RCC 7860 (cell line): ENCODE measurements at regions not wholly inside any gene's neighbourhood (a gene's known extent, or its start where the extent isn't known, plus 50 kb on each side); places are given as distances from the start of the nearest gene placed in this dataset.

Experiments used
- DNase-seq: peaks from one replicate; pipeline ENCODE4 v3.0.0-alpha.2; 2015; ENCODE audit warnings: low spot score
- FAIRE-seq: peaks from 2 replicates; lab custom pipeline; 2012; peaks lifted over from hg19 to GRCh38; lab: Jason Lieb, UNC

- DNase-seq (no peak), FAIRE-seq (no peak)
These were observed 515.1 kb downstream of the OMA1 start for GRCh38 chr1:58031416-58031815.

- DNase-seq (no peak), FAIRE-seq (no peak)
These were observed 516.1 kb downstream of the OMA1 start for GRCh38 chr1:58030456-58030855.

DNA sequence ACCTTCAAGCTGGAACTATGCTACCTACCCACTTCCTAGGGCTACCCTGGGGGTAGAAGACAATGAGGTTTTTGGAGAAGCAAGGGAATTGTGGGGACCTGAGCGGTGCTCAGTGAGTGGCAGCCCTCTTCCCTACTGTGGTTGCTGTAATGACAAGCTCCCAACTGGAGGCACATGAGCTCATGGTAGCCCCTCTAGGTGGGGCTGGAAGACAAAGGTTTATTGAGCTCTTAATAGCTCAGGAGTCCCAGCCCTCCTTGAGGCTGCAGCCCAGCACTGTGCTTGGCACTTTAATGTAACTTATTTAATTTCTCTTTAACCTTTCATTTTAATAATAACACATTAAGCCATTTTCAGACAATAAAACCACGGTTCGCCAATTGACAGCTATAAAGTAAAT lies 528.9 kb downstream of the OMA1 start:
- no peak for DNase-seq
- FAIRE-seq: no peak

DNA sequence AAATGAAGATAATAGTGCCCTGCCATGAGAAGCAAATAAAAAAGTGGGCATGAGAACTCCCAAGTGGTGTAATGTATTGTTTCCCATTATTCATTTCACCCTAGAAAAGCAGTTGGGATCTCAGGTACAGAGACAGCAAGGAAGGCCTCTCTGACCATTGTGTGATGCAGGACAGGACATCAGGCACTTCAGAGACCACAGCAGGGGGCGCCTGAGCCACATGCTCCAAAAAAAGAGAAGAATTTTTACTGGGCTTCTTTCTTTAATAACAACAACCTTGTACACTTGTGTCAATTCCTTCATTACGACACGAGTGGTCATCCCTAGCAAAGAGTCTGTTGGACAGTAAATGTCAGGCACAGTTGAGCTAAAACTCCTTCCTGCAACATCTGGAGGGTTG lies 533.3 kb downstream of the OMA1 start:
- DNase-seq: no peak
- no peak for FAIRE-seq

GRCh38 chr1:58011978-58012377 lies 534.5 kb downstream of the OMA1 start:
- DNase-seq (no peak), FAIRE-seq (no peak)

- FAIRE-seq: no peak
These were observed 540.0 kb downstream of the OMA1 start for GRCh38 chr1:58006421-58007046.

DNA sequence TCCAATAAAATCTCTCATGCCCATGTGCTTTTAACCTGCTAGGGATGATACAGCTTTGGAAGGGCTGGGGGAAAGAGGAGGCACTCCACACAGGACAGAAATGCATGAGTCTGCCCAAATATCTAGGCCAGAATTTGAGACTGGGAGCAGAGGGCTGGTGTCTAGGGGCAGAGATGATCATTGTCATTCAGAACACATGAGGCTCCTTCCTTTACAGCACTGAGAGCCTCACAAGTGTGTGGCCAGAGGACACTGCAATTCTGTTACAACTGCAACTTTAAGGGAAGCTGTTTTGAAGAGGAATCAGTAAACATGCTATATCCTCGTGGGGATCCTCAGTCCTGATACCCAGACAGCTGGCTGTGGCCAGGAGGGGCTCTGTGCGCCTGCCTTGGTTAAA lies 541.3 kb downstream of the OMA1 start:
- FAIRE-seq (no peak), DNase-seq (no peak)

More at GRCh38 chr1:58006421-58007046, 540.0 kb downstream of the OMA1 start:
- no peak for DNase-seq

- no peak for DNase-seq
- FAIRE-seq: no peak
These were observed 542.5 kb downstream of the OMA1 start for GRCh38 chr1:58003988-58004387.

- FAIRE-seq (no peak), DNase-seq (no peak)
These were observed 543.5 kb downstream of the OMA1 start for GRCh38 chr1:58003059-58003458.

DNA sequence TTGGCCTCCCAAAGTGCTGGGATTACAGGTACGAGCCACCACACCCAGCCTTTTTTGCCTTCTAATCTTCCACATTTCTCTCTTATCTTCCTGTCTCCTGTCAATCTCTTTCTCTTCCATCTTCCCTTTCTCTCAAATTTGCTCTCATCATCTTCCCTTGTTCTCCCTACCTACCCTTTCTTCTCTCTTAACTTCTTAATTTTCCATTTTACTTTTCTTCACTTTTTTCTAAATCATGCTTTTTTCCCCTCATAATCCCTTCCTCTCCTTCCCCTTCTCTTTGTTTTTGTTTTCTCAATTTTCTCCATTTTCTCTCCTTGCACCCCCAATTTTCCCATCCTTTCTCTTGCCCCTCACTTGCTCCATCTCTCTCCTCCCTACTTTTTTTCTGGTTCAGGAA lies 545.7 kb downstream of the OMA1 start:
- no peak for DNase-seq
- FAIRE-seq: no peak

DNA sequence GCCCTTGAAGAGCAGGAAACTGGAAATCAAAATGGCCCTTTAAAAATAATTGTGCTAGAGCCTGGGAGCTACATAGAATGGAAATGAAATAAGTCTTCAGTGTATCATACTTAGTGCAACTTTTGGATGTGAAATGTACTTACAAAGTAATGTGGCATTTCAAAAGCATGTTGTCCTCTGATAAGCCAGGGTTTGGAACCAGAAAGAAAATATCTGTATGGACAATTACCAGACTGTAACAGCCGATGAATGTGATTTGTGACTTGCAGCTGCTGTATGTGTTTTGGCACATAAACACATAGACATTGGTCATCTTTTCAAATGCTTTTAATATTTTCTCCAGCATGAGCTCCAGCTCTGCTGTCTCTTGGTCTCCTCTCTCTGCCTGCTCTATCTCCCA lies 546.4 kb downstream of the OMA1 start:
- no peak for DNase-seq
- no peak for FAIRE-seq

GRCh38 chr1:57996400-57996799 lies 550.1 kb downstream of the OMA1 start:
- DNase-seq (no peak), FAIRE-seq (no peak)

DNA sequence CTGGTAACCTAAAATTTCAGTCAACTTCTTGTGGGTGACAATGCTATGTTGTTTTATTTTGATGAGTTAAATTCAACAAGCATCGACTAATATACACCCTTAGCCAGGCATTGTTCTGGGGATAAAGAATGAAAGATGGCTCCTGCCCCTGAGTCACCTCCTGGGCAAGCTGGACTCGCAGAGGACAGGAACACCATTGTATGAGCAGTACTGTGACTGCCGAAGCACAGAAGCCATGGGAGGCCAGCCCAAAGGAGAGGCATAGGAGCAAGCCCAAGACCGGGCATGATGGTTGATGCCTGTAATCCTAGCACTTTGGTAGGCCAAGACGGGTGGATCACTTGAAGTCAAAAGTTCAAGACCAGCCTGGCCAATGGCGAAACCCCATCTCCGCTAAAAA lies 555.2 kb downstream of the OMA1 start:
- DNase-seq (no peak), FAIRE-seq (no peak)

DNA sequence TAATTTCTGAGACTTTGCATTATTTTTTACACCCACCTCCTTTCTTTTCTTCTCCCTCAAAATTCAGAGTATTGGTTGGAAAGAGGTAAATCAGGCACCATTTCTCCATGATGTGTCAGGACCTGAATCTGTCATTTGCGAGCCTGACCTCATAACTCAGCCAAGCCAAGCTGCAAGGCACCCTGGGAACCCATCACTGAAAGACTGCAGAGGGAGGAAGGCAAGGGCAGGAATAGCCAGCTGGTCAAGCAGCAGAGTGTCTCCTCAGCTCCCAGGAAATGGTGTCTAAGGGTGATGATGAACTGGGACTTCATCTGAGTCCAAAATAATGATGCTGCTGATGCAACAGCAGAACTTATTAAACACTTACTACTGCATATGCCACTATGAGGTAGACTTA lies 556.6 kb downstream of the OMA1 start:
- DNase-seq: no peak
- no peak for FAIRE-seq

DNA sequence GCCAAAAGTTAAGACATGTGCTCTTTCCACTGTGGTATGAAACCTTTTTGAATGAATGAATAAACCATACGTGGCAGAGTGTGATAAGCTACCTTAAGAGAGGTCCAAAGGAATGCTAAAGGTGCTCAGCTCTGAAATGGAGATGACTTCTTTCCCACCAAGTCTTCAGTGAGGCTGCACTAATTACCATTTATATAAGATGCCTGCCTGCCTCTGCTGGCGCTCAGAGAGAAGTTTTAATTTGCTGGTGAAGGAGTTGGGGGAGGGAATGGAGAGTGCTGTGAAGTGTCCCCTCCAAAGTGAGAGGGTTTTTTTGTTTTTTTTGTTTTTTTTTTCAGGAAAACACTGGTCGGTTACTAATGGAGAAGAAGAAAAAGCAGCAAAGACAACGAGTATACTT lies 559.0 kb downstream of the OMA1 start:
- no peak for DNase-seq

DNA sequence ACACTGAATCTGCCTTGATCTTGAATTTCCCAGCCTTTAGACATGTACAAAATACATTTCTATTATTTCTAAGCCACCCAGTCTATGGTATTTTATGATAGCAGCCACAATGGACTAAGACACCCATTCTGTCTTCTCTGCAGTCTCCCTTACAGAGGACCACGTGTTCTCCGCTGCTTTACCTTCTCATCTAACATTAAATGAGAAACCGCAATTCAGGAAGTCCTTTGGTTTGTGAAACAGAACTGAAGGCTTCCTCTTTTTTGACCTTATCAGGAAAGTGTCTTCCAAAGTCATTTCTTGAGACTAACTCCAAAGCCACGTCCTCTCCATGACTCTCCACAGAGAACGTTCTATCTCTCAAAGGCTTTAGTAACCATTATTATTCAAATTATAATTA lies 560.1 kb downstream of the OMA1 start:
- no peak for DNase-seq

More for the DNA sequence above, 559.0 kb downstream of the OMA1 start:
- no peak for FAIRE-seq

GRCh38 chr1:57984277-57984676 lies 560.4 kb upstream of the DAB1 start:
- DNase-seq: no peak

More for the DNA sequence above, 560.1 kb downstream of the OMA1 start:
- no peak for FAIRE-seq

DNA sequence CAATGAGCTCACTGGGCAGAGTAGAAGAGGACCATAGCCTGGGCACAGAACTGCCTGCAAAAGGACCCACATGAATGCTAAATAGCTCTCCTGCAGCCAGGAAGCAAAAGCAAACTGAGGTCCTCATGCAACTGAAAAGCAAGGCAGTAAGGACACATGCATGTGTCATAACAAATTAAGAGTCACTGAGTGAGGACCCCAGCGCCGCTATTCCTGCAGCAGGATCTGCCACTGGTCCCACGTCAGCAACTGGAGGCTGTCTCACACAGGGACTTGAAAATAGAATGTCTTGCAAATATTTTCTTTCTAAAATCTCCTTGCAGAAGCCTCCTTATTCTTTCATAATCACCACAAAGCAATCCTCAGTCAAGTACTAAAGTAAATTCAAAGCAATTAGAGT lies 559.6 kb upstream of the DAB1 start:
- FAIRE-seq: no peak

More at GRCh38 chr1:57984277-57984676, 560.4 kb upstream of the DAB1 start:
- FAIRE-seq: no peak

DNA sequence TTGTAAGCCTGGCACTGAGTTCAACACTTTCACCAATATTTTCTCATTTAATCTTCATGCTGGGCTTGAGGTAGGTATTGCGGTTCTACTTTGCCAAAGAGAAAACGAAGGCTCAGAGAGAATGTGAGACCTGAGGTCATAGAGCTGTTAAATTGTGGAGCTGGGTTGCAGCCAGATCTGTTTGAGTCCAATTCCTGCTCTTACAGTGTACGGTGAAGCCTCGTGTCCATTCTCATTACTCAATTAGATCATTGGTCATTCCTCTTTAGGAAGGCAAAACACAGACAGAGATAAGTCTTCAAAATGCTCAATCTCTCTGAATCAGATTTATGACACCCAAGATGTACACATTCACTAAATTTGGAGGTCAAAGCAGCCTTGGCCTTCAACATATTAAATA lies 559.0 kb upstream of the DAB1 start:
- DNase-seq: no peak
- no peak for FAIRE-seq

More for the DNA sequence above, 559.6 kb upstream of the DAB1 start:
- DNase-seq: no peak

GRCh38 chr1:57976216-57976615 lies 552.4 kb upstream of the DAB1 start:
- FAIRE-seq: no peak
- DNase-seq: no peak

- FAIRE-seq (no peak), DNase-seq (no peak)
These were observed 544.5 kb upstream of the DAB1 start for GRCh38 chr1:57968321-57968720.

- FAIRE-seq (no peak), DNase-seq (no peak)
These were observed 543.0 kb upstream of the DAB1 start for GRCh38 chr1:57966751-57967406.

GRCh38 chr1:57966340-57966739 lies 542.5 kb upstream of the DAB1 start:
- DNase-seq (no peak), FAIRE-seq (no peak)
